Superior temporal gyrus (tissue), 1 donor: ENCODE measurements at regions not wholly inside any gene's neighbourhood (a gene's known extent, or its start where the extent isn't known, plus 50 kb on each side); places are given as distances from the start of the nearest gene placed in this dataset.

Source experiments
- DNase-seq: peaks from one replicate; pipeline ENCODE4 v3.0.0-alpha.2; 2016; ENCODE audit errors: extremely low spot score

GRCh38 chr14:106840258-106840657 is 1313.9 kb downstream of the TMEM121 start:
- DNase-seq: no peak

- no peak for DNase-seq
These were observed 1314.6 kb downstream of the TMEM121 start for GRCh38 chr14:106840991-106841390.

GRCh38 chr14:106841701-106842100 is 1315.3 kb downstream of the TMEM121 start:
- no peak for DNase-seq

- DNase-seq: no peak
These were observed 1316.3 kb downstream of the TMEM121 start for GRCh38 chr14:106842687-106843086.

- DNase-seq: no peak
These were observed 1317.0 kb downstream of the TMEM121 start for GRCh38 chr14:106843386-106843785.

- DNase-seq: no peak
These were observed 1317.6 kb downstream of the TMEM121 start for GRCh38 chr14:106843951-106844483.

GRCh38 chr14:106844608-106845285 is 1318.4 kb downstream of the TMEM121 start:
- no peak for DNase-seq

GRCh38 chr14:106845286-106846087 is 1319.1 kb downstream of the TMEM121 start:
- DNase-seq: no peak

GRCh38 chr14:106846218-106846617 is 1319.8 kb downstream of the TMEM121 start:
- no peak for DNase-seq

GRCh38 chr14:106848330-106849121 is 1322.1 kb downstream of the TMEM121 start:
- DNase-seq: no peak

- DNase-seq: no peak
These were observed 1324.8 kb downstream of the TMEM121 start for GRCh38 chr14:106850913-106851825.

- no peak for DNase-seq
These were observed 1346.4 kb downstream of the TMEM121 start for GRCh38 chr14:106872611-106873446.

GRCh38 chr14:106874350-106874749 is 1348.0 kb downstream of the TMEM121 start:
- DNase-seq: no peak

- DNase-seq: no peak
These were observed 1349.1 kb downstream of the TMEM121 start for GRCh38 chr14:106875503-106875902.

- DNase-seq: no peak
These were observed 1350.3 kb downstream of the TMEM121 start for GRCh38 chr14:106876711-106877110.

GRCh38 chr14:106877517-106877916 is 1351.1 kb downstream of the TMEM121 start:
- no peak for DNase-seq

- no peak for DNase-seq
These were observed 1352.9 kb downstream of the TMEM121 start for GRCh38 chr14:106879241-106879640.

- no peak for DNase-seq
These were observed 1356.9 kb downstream of the TMEM121 start for GRCh38 chr14:106883218-106883692.
